ENCODE measurements at regions not wholly inside any gene's neighbourhood (a gene's known extent, or its start where the extent isn't known, plus 50 kb on each side); places are given as distances from the start of the nearest gene placed in this dataset.

GRCh38 chr9:79829566-79830302, 258.0 kb downstream of the TLE4 start (continued):
- no peak for TF ChIP-seq RNF2 (IDR thresholded peaks at IDR 0.05; ENCODE audit: borderline replicate concordance, low read depth, low read length, missing control alignments, poor library complexity, severe bottlenecking)
